ENCODE measurements at regions not wholly inside any gene's neighbourhood (a gene's known extent, or its start where the extent isn't known, plus 50 kb on each side); places are given as distances from the start of the nearest gene placed in this dataset.

DNA sequence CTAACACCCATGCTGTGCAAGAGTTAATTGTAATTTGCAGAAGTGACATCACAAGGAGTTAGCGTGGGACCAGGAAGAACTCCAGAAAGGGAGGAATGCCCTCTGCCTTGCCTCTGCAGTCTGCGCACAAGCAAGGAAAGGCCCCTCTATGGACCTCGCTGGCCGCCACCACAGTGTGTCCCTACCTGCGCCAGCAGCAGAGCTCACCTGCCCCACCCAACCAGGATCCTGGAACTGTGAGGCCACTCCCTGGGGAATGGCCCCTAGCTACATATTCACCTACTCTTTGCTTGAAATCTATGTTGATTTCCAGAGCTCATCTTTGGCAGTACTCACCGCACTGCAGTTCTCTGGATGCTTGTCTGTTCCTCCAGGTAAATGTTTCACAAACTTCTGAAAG is 72.0 kb upstream of the MTNR1B start:
- Histone ChIP-seq H3K4me3 (no peak overlapping the region), H3K4me1 (no peaks in the 10 kb centered on the region), H3K27me3 (peaks cover 0 to 12% (median 4%) of the 10 kb centered on the region in 7 donors), H3K9me3 (no peaks in the 10 kb centered on the region), H3K36me3 (no peaks in the 10 kb centered on the region), H3K27ac (no peak overlapping the region)
- ATAC-seq = no peak
- TF ChIP-seq, protein P1, sequence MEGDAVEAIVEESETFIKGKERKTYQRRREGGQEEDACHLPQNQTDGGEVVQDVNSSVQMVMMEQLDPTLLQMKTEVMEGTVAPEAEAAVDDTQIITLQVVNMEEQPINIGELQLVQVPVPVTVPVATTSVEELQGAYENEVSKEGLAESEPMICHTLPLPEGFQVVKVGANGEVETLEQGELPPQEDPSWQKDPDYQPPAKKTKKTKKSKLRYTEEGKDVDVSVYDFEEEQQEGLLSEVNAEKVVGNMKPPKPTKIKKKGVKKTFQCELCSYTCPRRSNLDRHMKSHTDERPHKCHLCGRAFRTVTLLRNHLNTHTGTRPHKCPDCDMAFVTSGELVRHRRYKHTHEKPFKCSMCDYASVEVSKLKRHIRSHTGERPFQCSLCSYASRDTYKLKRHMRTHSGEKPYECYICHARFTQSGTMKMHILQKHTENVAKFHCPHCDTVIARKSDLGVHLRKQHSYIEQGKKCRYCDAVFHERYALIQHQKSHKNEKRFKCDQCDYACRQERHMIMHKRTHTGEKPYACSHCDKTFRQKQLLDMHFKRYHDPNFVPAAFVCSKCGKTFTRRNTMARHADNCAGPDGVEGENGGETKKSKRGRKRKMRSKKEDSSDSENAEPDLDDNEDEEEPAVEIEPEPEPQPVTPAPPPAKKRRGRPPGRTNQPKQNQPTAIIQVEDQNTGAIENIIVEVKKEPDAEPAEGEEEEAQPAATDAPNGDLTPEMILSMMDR (IDR thresholded peaks at IDR 0.05) = no peak
- DNase-seq = no peak
- WGBS, 2 donors = 88 to 91% methylated on average over 6 of the region's 6 CpGs
- intact Hi-C loops (cut with DNase I) = no loop called here

GRCh38 chr11:92902417-92902816 is 67.0 kb upstream of the MTNR1B start:
- no peak for DNase-seq
- Histone ChIP-seq H3K9me3 (no peaks in the 10 kb centered on the region), H3K36me3 (no peaks in the 10 kb centered on the region), H3K27me3 (peaks cover 0 to 15% (median 4%) of the 10 kb centered on the region in 7 donors), H3K27ac (no peak overlapping the region), H3K4me1 (no peaks in the 10 kb centered on the region), H3K4me3 (no peak overlapping the region)
- ATAC-seq = no peak
- intact Hi-C loops (cut with DNase I) = no loop called here
- WGBS, 2 donors = 81 to 100% methylated on average over 1 of the region's 1 CpG
- TF ChIP-seq, protein P1 (IDR thresholded peaks at IDR 0.05) = no peak

GRCh38 chr11:92907671-92908070 is 61.8 kb upstream of the MTNR1B start:
- H3K27me3 ChIP-seq = peaks cover 0 to 5% (median 0%) of the 10 kb centered on the region in 7 donors
- no peak overlapping the region for H3K27ac ChIP-seq
- H3K4me1 ChIP-seq = no peaks in the 10 kb centered on the region
- intact Hi-C loops (cut with DNase I) = no loop called here
- no peak overlapping the region for H3K4me3 ChIP-seq
- TF ChIP-seq, protein P1 (IDR thresholded peaks at IDR 0.05) = no peak
- ATAC-seq (no peak), DNase-seq (no peak)
- 70 to 75% methylated on average over 4 of the region's 4 CpGs for WGBS, 2 donors
- no peaks in the 10 kb centered on the region for H3K36me3 ChIP-seq
- H3K9me3 ChIP-seq = no peaks in the 10 kb centered on the region

DNA sequence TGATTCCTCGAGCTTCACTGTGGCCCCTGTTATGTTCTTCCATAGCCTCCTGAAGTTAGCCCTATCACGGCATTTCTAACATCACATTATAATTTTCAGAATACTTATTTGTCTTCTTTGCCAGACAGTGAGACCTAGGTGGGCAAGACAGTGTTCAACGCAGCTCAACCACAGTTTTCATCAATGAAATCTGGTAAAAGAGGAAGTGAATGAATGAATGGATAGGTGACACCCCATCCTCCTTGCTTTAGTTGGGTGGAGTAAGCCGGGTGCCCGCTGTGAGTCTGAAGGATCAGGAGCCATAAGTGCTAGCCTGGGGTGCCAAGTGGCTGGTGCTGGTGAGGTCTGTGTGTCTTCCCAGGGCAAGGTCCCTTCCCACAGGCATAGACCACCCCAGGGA is 60.2 kb upstream of the MTNR1B start:
- Histone ChIP-seq H3K27ac (no peak overlapping the region), H3K9me3 (no peaks in the 10 kb centered on the region), H3K4me3 (no peak overlapping the region), H3K36me3 (no peaks in the 10 kb centered on the region), H3K27me3 (peaks cover 0 to 2% (median 0%) of the 10 kb centered on the region in 7 donors), H3K4me1 (no peaks in the 10 kb centered on the region)
- 90 to 92% methylated on average over 5 of the region's 5 CpGs for WGBS, 2 donors
- ATAC-seq (no peak), DNase-seq (no peak)
- TF ChIP-seq, protein P1 (IDR thresholded peaks at IDR 0.05) = no peak
- intact Hi-C loops (cut with DNase I) = no loop called here
